CD4-positive, alpha-beta memory T cell (primary cell): ENCODE measurements at regions not wholly inside any gene's neighbourhood (a gene's known extent, or its start where the extent isn't known, plus 50 kb on each side); places are given as distances from the start of the nearest gene placed in this dataset.

ENCODE experiments used
- CTCF ChIA-PET: fragments of 350-600 bp; sonication (Branson Sonifier 250); formaldehyde crosslinking; loops from one replicate; lab custom pipeline; 2021; ENCODE audit warnings: inconsistent platforms; ENCODE audit not compliant: partially characterized antibody; lab: Charles Lee
- POLR2A ChIA-PET: fragments of 350-600 bp; sonication (Branson Sonifier 250); formaldehyde crosslinking; loops from one replicate; lab custom pipeline; 2021; ENCODE audit not compliant: partially characterized antibody; lab: Charles Lee
- DNase-seq, 5 donors: peaks; one replicate each; pipeline versions ENCODE4 v3.0.0 to v3.0.0-alpha.2; 2020 to 2022; ENCODE audit warnings: mixed read lengths in 1 of 5
- H3K27ac ChIP-seq: one replicate; pipeline ENCODE4 v1.7.0; 2013; ENCODE audit warnings: low read depth, low read length
- H3K27me3 ChIP-seq: 2 replicates; pipeline ENCODE4 v1.7.0; 2013; ENCODE audit warnings: mild to moderate bottlenecking, low read length, moderate library complexity; ENCODE audit not compliant: insufficient read depth
- H3K36me3 ChIP-seq: 2 replicates; pipeline ENCODE4 v1.7.0; 2013; ENCODE audit warnings: mild to moderate bottlenecking, low read length, moderate library complexity; ENCODE audit not compliant: insufficient read depth
- H3K4me1 ChIP-seq: 2 replicates; pipeline ENCODE4 v1.7.0; 2013; ENCODE audit warnings: mild to moderate bottlenecking, low read length, moderate library complexity; ENCODE audit not compliant: insufficient read depth
- H3K4me3 ChIP-seq, 2 donors: one replicate each; pipeline ENCODE4 v1.7.0; 2013; ENCODE audit warnings: low read length in 2 of 2, mild to moderate bottlenecking in 1 of 2
- H3K9me3 ChIP-seq, 2 donors: one replicate each; pipeline ENCODE4 v1.7.0; 2013; ENCODE audit warnings: low read length in 2 of 2, control low read depth in 1 of 2; ENCODE audit not compliant: control insufficient read depth in 1 of 2
- H3K27ac Mint-ChIP-seq, 7 donors: one replicate each; pipeline ENCODE4 v1.8.0; 2020 to 2021; ENCODE audit warnings: mixed read lengths in 7 of 7, mild to moderate bottlenecking in 6 of 7, inconsistent platforms in 3 of 7, moderate library complexity in 3 of 7
- H3K27me3 Mint-ChIP-seq, 2 donors: one replicate each; pipeline ENCODE4 v1.8.0; 2020 to 2021; ENCODE audit warnings: mixed read lengths in 2 of 2
- H3K36me3 Mint-ChIP-seq, 2 donors: one replicate each; pipeline ENCODE4 v1.8.0; 2020 to 2021; ENCODE audit warnings: mixed read lengths in 2 of 2, inconsistent platforms in 1 of 2, mild to moderate bottlenecking in 1 of 2
- H3K4me1 Mint-ChIP-seq, 4 donors: one replicate each; pipeline ENCODE4 v1.8.0; 2020 to 2021; ENCODE audit warnings: mixed read lengths in 4 of 4, mild to moderate bottlenecking in 1 of 4
- H3K4me3 Mint-ChIP-seq, 8 donors: one replicate each; pipeline ENCODE4 v1.8.0; 2020 to 2021; ENCODE audit warnings: mixed read lengths in 8 of 8, mild to moderate bottlenecking in 7 of 8, moderate library complexity in 6 of 8, inconsistent platforms in 3 of 8
- H3K9me3 Mint-ChIP-seq, 8 donors: one replicate each; pipeline ENCODE4 v1.8.0; 2020 to 2021; ENCODE audit warnings: mixed read lengths in 8 of 8, mild to moderate bottlenecking in 5 of 8, inconsistent platforms in 3 of 8, moderate library complexity in 1 of 8
- intact Hi-C: fragments of 100-400 bp; cut with micrococcal nuclease; formaldehyde crosslinking; loops from one replicate; pipeline ENCODE4 v1.15.1; 2023

- Histone ChIP-seq H3K36me3 (no peaks in the 10 kb centered on the region), H3K27me3 (no peaks in the 10 kb centered on the region), H3K4me1 (no peaks in the 10 kb centered on the region), H3K4me3 (no peak overlapping the region), H3K9me3 (no peaks in the 10 kb centered on the region), H3K27ac (no peak overlapping the region)
- Mint-ChIP-seq H3K36me3 (no peaks in the 10 kb centered on the region), H3K4me3 (no peak overlapping the region), H3K9me3 (peaks cover 0 to 5% (median 0%) of the 10 kb centered on the region in 8 donors), H3K4me1 (no peaks in the 10 kb centered on the region), H3K27me3 (no peaks in the 10 kb centered on the region), H3K27ac (no peak overlapping the region)
- ChIA-PET POLR2A (no interaction called here), CTCF (no interaction called here)
- DNase-seq, result no peak
- intact Hi-C loops, result no loop called here
Measured at GRCh38 chr3:96017556-96017955, 796.8 kb upstream of the EPHA6 start.

- Mint-ChIP-seq H3K4me3 (no peak overlapping the region), H3K27ac (no peak overlapping the region), H3K36me3 (no peaks in the 10 kb centered on the region), H3K9me3 (peaks cover 0 to 5% (median 0%) of the 10 kb centered on the region in 8 donors), H3K4me1 (no peaks in the 10 kb centered on the region), H3K27me3 (no peaks in the 10 kb centered on the region)
- H3K27me3 ChIP-seq, result no peaks in the 10 kb centered on the region
- no peaks in the 10 kb centered on the region for H3K9me3 ChIP-seq
- CTCF ChIA-PET, result no interaction called here
- POLR2A ChIA-PET, result no interaction called here
- no peaks in the 10 kb centered on the region for H3K36me3 ChIP-seq
- H3K27ac ChIP-seq, result no peak overlapping the region
- H3K4me1 ChIP-seq, result no peaks in the 10 kb centered on the region
- DNase-seq, result no peak
- intact Hi-C loops, result no loop called here
- no peak overlapping the region for H3K4me3 ChIP-seq
Measured at GRCh38 chr3:96022676-96023075, 791.7 kb upstream of the EPHA6 start.

GRCh38 chr3:96027718-96028117 is 786.7 kb upstream of the EPHA6 start:
- no peaks in the 10 kb centered on the region for H3K36me3 Mint-ChIP-seq
- H3K9me3 ChIP-seq, result no peaks in the 10 kb centered on the region
- no peak overlapping the region for H3K27ac ChIP-seq
- no peaks in the 10 kb centered on the region for H3K36me3 ChIP-seq
- H3K27ac Mint-ChIP-seq, result no peak overlapping the region
- no peak overlapping the region for H3K4me3 Mint-ChIP-seq
- DNase-seq, result no peak
- H3K4me3 ChIP-seq, result no peak overlapping the region
- H3K27me3 ChIP-seq, result no peaks in the 10 kb centered on the region
- H3K4me1 ChIP-seq, result no peaks in the 10 kb centered on the region
- no peaks in the 10 kb centered on the region for H3K9me3 Mint-ChIP-seq
- H3K27me3 Mint-ChIP-seq, result no peaks in the 10 kb centered on the region
- ChIA-PET POLR2A (no interaction called here), CTCF (no interaction called here)
- no peaks in the 10 kb centered on the region for H3K4me1 Mint-ChIP-seq
- intact Hi-C loops, result no loop called here

- Mint-ChIP-seq H3K27me3 (no peaks in the 10 kb centered on the region), H3K9me3 (peaks cover 0 to 6% (median under 1%) of the 10 kb centered on the region in 8 donors), H3K4me3 (no peak overlapping the region), H3K4me1 (no peaks in the 10 kb centered on the region), H3K36me3 (no peaks in the 10 kb centered on the region), H3K27ac (no peak overlapping the region)
- DNase-seq, result no peak
- Histone ChIP-seq H3K4me3 (no peak overlapping the region), H3K27ac (no peak overlapping the region), H3K9me3 (no peaks in the 10 kb centered on the region), H3K36me3 (no peaks in the 10 kb centered on the region), H3K27me3 (no peaks in the 10 kb centered on the region), H3K4me1 (no peaks in the 10 kb centered on the region)
- ChIA-PET CTCF (no interaction called here), POLR2A (no interaction called here)
- intact Hi-C loops, result no loop called here
Measured at GRCh38 chr3:96039632-96040031, 774.8 kb upstream of the EPHA6 start.

DNA sequence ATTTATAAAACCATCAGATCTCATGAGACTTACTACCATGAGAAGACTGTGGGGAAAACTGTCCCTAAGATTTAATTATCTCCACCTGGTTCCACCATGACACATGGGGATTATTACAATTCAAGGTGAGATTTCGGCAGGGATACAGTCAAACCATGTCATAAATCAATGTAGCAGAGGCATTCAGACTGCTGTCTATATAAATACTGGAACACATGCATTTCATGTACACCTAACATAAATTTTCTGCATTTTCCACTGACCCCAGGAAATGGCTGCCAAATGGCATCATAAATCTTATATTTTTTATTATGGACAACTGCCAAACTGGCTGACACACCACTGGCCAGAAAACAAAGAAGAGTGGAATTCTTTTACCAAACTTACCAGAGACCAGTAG is 755.1 kb upstream of the EPHA6 start:
- no peak overlapping the region for H3K4me3 Mint-ChIP-seq

DNA sequence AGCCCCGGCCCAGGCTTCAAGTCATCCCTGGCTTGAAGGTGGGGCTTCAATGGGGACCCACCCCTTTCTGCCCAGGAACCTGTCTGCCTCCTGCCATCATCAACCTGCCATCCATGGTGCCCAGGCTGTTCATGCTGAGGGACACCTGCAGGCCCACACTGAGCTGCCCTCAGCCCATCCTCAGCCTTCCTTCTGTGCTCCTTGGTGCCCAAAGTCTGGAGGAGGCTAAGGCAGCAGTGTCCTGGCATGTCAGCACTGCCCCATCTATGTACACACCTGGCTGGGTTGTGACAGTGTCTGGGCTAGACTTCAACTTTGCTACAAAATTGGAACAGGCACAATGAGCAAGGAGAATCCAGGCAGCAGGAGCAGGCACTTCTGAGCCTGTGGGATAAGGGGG is 745.3 kb upstream of the EPHA6 start:
- Mint-ChIP-seq H3K36me3 (no peaks in the 10 kb centered on the region), H3K27me3 (no peaks in the 10 kb centered on the region), H3K4me3 (no peak overlapping the region), H3K9me3 (peaks cover 0 to 12% (median 3%) of the 10 kb centered on the region in 8 donors), H3K4me1 (no peaks in the 10 kb centered on the region), H3K27ac (no peak overlapping the region)
- CTCF ChIA-PET, result no interaction called here
- Histone ChIP-seq H3K27ac (no peak overlapping the region), H3K4me1 (no peaks in the 10 kb centered on the region), H3K27me3 (no peaks in the 10 kb centered on the region), H3K9me3 (peaks cover 0 to 3% of the 10 kb centered on the region in 2 donors), H3K4me3 (no peak overlapping the region), H3K36me3 (no peaks in the 10 kb centered on the region)
- intact Hi-C loops, result no loop called here
- POLR2A ChIA-PET, result no interaction called here
- DNase-seq, result no peak

More for the DNA sequence above, 755.1 kb upstream of the EPHA6 start:
- Histone ChIP-seq H3K27me3 (no peaks in the 10 kb centered on the region), H3K36me3 (no peaks in the 10 kb centered on the region), H3K9me3 (no peaks in the 10 kb centered on the region), H3K27ac (no peak overlapping the region), H3K4me1 (no peaks in the 10 kb centered on the region), H3K4me3 (no peak overlapping the region)
- ChIA-PET POLR2A (no interaction called here), CTCF (no interaction called here)
- H3K9me3 Mint-ChIP-seq, result peaks cover 0 to 8% (median 3%) of the 10 kb centered on the region in 8 donors
- no peaks in the 10 kb centered on the region for H3K27me3 Mint-ChIP-seq
- intact Hi-C loops, result no loop called here
- DNase-seq, result no peak
- no peaks in the 10 kb centered on the region for H3K36me3 Mint-ChIP-seq
- H3K4me1 Mint-ChIP-seq, result no peaks in the 10 kb centered on the region
- no peak overlapping the region for H3K27ac Mint-ChIP-seq

- Mint-ChIP-seq H3K4me1 (no peaks in the 10 kb centered on the region), H3K27ac (no peak overlapping the region), H3K9me3 (peaks cover 0 to 12% (median 3%) of the 10 kb centered on the region in 8 donors), H3K4me3 (no peak overlapping the region), H3K27me3 (no peaks in the 10 kb centered on the region), H3K36me3 (no peaks in the 10 kb centered on the region)
- ChIA-PET CTCF (no interaction called here), POLR2A (no interaction called here)
- no peaks in the 10 kb centered on the region for H3K27me3 ChIP-seq
- peaks cover 0 to 2% of the 10 kb centered on the region in 2 donors for H3K9me3 ChIP-seq
- no peak overlapping the region for H3K27ac ChIP-seq
- no peaks in the 10 kb centered on the region for H3K36me3 ChIP-seq
- H3K4me1 ChIP-seq, result no peaks in the 10 kb centered on the region
- H3K4me3 ChIP-seq, result no peak overlapping the region
- intact Hi-C loops, result no loop called here
- no peak for DNase-seq
Measured at GRCh38 chr3:96070678-96071077, 743.7 kb upstream of the EPHA6 start.

DNA sequence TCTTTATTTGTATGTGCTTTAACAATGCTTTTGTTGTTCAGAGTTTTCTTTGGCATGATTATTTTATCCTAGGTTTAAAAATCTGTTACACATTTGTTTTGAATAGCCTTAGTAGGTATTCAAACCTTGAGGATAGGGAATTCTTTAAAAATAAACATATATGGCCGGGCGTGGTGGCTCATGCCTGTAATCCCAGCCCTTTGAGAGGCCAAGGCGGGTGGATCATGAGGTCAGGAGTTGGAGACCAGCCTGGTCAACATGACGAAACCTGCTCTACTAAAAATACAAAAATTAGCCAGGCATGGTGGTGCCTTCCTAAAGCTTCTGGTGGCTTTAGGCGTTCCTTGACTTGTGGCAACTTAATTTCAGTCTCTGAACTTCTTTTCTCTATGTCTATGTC is 743.3 kb upstream of the EPHA6 start:
- Histone ChIP-seq H3K27me3 (no peaks in the 10 kb centered on the region), H3K36me3 (no peaks in the 10 kb centered on the region), H3K9me3 (no peaks in the 10 kb centered on the region), H3K27ac (no peak overlapping the region), H3K4me3 (no peak overlapping the region), H3K4me1 (no peaks in the 10 kb centered on the region)
- ChIA-PET CTCF (no interaction called here), POLR2A (no interaction called here)
- Mint-ChIP-seq H3K27me3 (no peaks in the 10 kb centered on the region), H3K4me1 (no peaks in the 10 kb centered on the region), H3K9me3 (peaks cover 0 to 12% (median 4%) of the 10 kb centered on the region in 8 donors), H3K27ac (no peak overlapping the region), H3K4me3 (no peak overlapping the region), H3K36me3 (no peaks in the 10 kb centered on the region)
- intact Hi-C loops, result no loop called here
- DNase-seq, result no peak
